GM21447 (cell line): ENCODE measurements at regions not wholly inside any gene's neighbourhood (a gene's known extent, or its start where the extent isn't known, plus 50 kb on each side); places are given as distances from the start of the nearest gene placed in this dataset.
"Not testable (repeated sequence)": the region's sequence is repeated elsewhere in the genome, so short reads cannot be mapped to it uniquely, and the experiment has no call there.

ENCODE experiments used
- ATAC-seq: cut with Tn5 transposase; IDR thresholded peaks from one replicate; pipeline ENCODE4 v1.9.1; 2021; ENCODE audit not compliant: unreplicated experiment

DNA sequence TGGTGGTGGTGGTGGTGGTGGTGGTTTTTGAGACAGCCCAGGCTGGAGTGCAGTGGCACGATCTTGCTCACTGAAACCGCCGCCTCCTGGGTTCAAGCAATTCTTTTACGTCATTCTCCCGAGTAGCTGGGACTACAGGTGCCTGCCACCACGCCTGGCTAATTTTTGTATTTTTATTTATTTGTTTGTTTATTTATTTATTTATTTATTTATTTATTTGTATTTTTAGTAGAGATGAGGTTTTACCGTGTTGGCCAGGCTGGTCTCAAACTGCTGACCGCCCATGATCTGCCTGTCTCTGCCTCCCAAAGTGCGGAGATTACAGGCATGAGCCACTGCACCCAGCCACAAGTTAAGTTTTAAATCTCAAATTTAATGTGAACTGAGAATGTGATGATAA, 126.5 kb downstream of the PCDH18 start:
- ATAC-seq, result not testable (repeated sequence)

DNA sequence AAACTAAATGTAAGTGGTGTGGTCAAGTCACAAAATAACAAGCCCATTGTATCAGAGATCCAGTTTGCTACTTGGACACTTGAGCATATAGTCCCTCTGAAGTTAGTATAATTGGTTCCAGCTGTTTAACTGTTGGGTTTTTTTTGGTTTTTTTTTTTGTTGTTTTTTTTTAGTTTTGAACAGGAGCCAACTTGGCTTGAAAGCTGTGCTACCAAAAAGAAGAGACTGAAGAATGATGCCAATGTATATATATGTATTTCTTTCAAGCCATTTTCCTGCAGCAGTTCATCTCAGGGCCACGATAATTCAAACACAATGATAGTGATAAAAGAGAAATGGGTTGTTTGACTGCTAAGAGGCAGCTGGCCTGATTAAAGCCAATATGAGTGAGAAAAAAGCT, 138.3 kb downstream of the PCDH18 start:
- no peak for ATAC-seq

DNA sequence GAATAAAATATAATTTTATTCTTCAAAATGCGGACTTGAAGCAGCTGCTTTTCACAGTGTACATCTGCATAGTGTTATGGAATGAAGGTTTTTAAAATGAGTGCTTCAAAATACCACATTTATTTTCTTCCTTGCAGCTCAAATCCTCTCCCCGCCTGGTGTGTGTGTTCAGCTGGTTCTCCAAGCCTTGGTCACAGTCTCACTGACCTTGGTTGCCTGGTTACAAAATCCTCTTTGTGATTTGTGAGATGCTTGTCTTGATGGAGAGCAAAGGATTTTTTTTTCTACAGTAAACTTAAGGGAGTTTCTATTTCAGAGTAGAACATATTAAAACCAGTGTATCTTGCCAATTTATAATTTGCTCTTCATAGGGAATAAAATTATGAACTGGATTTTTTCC, 139.2 kb downstream of the PCDH18 start:
- ATAC-seq, result no peak

DNA sequence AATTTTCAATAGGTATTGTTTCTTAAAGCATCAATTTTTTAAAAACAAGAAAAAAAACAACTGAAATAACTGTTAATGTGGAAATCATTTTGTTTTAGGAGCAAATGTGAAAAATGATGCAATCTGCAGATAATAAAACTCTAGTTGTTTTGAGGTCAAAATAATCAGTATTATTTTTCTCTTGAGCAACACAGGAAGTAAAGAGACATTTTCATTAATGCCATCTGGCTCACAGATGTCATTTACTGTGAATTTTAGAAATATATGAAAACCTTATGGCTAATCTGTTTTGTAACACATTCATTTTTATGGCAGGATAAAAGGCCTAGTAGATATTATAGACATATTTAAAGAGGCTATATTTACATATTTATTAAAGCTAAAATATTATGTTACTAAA, 141.6 kb downstream of the PCDH18 start:
- ATAC-seq, result no peak

DNA sequence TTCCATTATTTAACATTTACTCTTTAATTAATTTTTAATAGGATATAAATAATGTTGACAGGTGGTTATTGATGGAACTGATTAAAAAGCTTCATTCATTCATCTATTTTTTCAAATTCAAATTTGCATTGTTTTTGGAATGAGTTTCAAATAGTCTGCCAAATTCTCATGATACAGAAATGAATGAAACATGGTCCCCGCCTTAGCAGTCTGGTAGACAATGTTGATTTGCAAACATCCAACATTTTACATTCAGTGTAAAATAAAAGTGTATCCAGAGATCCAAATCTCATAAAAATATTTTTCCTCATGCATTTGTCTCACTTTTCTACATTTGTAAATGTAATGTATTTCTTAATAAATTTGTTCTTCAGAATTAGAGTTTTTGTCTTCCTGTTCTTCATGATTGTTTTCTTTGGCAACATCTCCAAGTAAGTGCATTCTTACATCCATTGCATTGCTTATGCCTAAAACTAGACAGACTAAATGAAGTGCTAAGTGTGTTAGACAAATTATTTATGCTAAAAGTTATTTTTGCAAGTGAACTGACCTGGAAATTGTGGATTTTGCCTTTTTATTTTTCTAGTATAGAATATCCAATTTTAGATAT, 142.3 kb downstream of the PCDH18 start:
- ATAC-seq, result no peak

DNA sequence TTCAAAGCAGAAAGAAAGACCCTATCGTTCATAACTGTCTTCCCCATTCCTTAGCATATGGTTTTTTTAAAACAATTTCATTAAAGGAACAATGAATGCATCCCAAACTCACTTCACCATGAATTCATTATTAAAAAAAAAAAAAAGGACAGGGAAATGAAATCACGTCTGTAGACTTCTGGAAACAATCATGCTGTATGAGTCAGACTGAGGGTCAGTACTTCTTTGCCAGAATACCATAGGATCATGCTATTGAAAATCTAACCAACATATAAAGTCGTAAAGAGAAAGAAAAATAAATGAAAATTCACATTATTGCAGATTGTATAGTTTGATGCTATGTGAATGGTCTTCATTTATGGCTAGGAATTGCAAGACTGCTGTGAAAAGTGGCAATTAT, 144.4 kb downstream of the PCDH18 start:
- no peak for ATAC-seq

DNA sequence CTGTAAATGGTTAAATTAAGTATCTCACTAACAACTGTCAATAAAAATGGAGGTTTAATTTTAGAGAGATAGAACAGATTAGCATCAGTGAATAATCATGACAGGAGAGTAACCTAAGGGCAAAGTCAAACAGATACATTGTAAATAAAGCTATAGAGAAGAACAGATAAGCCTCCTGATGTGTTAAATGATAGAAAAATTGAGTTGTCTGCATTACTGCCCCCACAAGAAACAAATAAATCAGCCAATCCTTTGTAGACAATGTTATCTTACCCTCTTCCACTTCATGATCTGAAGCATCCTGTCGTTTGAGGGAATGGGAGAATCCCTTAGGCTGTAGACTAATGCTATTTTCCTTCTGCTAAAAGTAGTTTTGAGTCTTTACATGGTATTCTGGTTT, 147.8 kb downstream of the PCDH18 start:
- no peak for ATAC-seq

DNA sequence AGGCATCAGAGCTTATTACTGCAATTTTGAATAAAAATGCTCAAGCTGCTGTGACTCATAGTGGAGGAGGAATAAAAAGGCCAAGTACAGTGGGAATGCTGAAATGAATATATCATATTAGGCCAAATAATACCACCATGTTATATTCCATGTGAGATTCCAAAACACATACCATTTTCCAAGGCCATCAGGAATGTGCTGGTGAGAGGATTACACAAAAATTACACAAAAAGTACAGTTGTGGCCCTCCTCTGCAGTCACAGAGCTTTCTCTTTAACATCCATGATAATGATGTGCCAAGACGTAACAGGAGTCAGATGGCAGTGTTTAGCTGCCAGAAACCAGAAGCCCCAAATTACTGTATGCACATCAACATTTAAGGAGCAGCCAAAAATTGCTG, 153.5 kb downstream of the PCDH18 start:
- ATAC-seq, result no peak

DNA sequence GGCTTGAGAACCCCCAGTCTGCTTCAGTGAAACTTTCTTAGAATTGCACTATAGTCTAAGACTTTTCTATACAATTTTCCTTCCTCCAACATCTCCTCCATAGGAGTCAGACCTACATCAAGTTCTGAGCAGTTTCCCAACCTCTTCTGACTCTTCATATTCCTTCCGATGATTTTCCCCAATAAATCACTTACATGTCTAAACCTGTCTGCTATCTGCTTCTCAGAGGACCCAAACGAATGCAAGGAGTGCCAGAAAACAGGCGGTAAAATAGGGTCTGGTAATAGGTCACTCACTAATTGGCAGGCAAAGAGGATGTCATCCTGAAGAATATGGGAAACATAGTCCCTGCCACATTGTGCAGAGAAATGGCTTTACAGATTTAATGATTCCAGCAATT, 153.9 kb downstream of the PCDH18 start:
- no peak for ATAC-seq

DNA sequence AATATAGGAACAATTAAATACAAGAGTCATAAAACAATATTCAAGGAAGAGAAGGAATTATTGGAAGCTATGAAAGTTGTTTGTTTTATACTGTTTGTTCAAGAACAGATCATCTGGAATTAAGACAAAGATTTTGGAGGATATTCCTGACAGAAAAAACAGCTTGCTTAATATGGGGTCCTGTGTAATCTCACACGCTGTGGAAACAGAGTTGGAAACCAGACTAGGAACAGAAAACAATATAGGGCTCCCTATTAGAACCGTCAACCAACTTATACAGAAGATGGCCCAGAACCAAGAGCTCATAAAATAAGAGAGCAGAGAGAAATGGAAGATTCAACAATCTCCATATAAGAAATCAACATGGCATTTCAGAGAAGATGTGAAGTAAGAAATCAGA, 156.0 kb downstream of the PCDH18 start:
- no peak for ATAC-seq

DNA sequence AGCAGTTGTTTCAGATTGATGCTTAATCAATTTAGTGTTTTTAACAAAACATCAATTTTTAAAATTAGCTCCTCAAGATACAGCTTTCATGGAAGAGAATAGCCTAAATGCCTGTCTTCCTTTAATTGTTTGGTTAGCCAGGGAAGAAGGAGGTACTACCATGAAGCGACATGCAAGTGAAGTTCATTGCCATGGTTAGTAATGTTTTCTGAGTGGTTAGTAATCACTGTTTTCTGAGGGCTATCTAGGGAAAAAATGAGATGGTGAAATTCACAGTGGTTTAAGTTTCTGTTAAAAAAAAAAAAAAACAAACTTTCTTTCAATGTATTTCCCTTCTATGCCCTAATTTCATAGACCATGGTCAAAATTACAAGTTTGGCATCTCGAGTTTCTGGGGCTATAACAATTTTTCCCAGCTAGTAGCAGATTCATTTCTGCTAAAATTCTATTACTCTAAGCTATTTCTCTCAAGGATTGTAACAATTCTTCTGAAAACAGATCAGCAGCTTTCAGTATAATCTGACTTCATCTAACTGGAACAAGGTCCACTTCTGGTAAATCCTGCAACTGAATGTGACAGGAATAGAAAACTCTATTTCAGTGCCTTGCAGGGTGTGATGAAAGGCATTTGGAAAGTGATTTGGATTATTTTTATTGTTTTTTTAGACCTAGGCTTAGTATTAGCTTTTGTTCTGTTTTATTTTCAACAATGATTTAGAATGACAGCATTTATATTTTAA, 157.0 kb downstream of the PCDH18 start:
- no peak for ATAC-seq

DNA sequence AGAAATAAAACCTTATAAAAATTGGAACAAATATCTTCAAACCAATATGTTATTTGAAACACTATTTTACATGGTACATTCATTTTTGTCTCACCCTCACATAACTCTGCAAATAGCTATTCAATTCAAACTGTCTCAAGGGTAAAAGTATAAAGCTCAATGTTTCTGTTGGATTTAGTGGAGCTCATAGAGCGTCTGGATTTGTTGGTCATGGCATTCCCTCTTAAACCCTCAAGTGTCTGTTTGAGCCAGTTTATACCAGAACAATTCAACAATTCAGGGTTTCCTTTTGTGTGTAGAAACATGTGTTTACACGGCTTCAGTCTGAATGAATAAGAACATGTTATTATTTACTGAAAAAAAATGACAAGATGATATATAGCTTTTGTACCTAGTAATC, 161.6 kb downstream of the PCDH18 start:
- ATAC-seq, result no peak

DNA sequence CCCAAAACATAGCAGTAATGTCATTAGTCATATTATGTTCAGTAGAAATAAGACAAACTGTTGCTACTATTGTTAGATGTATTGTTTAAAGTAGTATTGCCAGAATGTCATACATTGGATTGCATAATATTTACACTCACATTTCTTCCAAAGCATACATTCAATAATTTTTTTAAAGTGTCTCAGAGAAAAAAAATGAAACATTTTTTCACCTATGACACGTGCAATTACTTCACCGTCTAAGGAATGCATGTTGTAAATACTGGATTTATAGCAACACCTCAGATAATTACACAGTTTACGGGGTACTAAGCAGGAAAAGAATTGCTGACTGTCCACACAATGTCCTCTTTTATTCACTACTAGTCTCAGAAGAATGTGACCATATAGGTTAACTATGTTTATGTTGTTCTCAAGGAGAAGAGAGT, 162.1 kb downstream of the PCDH18 start:
- no peak for ATAC-seq

DNA sequence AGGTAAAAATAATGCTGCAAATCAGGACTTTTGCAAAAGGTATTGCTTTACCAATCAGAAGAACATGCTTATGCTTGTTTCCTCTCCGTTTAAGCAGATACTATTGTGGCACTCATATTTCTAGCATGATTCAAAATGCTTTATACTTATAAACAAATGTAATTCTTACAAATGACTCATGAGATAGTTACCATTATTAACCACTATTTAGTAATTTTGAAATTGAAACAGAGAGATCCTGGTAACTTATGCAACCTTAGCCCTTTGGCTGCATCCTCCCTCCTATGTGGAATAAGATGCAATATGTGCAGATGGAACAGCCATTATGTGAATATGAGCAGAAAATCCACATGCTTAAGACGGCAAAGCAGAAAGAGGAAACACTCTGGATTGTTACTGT, 164.7 kb downstream of the PCDH18 start:
- ATAC-seq, result no peak

DNA sequence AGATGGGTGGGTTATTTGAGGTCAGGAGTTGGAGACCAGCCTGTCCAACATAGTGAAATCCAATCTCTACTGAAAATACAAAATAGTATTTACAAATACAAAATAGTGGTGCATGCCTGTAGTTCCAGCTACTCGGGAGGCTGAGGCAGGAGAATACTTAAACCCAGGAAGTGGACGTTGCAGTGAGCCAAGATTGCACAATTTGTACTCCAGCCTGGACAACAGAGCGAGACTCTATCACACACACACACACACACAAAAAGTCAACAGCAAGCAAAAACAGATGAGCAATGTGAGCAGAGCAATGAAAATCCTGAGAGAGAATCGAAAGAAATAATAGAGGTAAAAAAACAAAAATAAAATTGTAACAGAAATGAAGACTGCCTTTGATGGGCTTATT, 168.8 kb downstream of the PCDH18 start:
- ATAC-seq, result no peak

DNA sequence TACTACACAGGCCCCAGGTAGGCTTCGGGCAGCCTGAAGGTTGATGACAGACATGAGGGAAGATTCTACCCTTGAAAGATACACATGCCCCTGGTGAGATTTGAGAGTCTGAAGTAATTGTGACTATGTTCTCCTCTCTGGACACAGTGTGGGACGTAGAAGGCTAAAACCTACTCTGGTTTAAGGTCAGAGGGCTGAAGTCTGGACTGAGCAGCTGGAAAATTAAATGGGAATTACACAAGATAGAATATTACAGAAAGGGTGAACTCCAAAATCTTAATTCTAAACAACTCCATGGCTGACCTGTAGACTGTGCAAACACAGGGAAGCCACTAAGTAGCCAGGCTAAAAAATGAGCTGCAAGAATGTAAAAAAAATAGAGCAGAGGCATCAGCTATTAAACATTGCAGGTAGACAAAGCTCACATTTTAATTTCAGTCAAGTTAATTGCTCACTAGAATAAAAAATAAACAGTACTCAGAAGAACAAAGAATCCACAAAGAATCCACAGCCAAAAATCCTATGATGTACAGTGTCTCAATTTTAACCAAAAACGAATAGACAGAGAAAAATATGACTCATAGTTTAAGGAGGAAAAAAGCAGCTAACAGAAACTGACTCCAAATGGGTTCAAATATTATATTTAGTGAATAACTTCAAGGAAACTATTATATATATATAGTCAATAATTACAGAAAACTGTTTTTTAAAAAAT, 170.4 kb downstream of the PCDH18 start:
- no peak for ATAC-seq

DNA sequence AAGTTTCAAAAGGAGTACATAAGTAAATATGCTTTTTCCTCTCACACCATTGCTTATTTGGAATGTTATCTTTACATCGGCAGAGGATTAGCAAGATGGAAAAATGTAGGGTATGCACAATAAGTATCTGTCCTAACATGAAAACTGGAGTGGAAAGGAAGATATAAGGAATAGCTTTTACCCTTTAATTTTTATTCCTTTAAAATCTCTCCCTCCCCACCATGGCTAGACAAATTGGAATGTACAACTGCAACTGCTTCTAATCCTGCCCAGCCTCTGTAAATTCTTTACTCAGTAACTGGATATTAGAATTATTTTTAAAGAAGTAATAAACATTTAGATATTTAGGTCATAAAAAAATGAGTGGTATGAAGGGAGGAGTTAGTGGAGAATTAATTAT, 171.5 kb downstream of the PCDH18 start:
- no peak for ATAC-seq

DNA sequence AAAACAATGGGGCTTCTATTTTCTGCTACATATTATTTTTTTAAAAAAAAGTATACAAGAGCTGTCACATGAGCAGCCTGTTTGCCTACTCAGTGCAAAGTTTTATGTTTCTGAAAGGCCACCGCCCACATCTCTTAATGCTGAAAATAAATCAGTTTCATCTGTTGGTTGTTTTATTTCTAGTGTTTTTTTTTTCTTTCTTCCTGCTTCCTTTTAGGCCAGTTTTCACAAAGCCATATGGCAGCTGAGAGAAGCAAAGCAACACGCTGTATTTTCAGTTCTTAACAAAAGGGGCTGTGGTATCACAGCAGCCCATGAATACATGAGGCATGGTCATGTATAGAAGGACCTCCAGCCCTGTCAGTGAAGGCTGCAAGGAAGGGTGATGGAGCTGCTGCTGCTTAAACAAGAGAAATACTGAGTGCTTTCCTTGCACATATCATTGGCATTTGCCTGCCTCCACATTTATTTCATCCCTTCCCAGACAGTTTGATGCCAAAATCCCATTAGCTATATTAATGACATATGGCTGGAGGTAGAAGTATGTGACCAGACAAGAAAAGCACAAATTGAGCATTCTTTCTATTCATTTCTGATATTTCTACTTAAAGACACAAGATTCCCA, 172.5 kb downstream of the PCDH18 start:
- ATAC-seq, result no peak

DNA sequence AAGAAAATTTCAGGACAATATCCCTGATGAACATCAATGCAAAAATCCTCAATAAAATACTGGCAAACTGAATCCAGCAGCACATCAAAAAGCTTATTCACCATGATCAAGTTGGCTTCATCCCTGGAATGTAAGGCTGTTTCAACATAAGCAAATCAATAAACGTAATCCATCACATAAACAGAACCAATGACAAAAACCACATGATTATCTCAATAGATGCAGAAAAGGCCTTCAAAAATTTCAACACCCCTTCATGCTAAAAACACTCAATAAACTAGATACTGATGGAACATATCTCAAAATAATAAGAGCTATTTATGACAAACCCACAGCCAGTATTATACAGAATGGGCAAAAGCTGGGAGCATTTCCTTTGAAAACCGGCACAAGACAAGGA, 177.7 kb downstream of the PCDH18 start:
- ATAC-seq, result not testable (repeated sequence)

DNA sequence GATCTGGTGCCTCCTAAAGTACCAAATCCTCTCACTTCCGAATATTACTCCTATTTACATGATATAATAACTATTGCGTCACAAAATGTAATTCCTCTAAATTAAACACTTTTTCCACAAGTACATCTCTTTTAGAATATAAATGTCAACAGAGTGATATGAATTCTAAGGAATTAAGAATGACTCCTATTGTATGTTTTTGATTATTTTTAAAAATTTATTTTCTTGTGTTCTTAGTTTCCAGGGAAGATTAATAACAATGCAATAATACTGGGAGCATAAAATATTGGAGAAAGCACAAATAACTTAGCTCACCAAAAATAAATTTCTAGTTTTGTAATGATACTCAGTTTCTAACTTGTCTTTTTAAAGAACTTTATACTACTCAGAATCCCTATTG, 184.9 kb downstream of the PCDH18 start:
- ATAC-seq, result no peak

DNA sequence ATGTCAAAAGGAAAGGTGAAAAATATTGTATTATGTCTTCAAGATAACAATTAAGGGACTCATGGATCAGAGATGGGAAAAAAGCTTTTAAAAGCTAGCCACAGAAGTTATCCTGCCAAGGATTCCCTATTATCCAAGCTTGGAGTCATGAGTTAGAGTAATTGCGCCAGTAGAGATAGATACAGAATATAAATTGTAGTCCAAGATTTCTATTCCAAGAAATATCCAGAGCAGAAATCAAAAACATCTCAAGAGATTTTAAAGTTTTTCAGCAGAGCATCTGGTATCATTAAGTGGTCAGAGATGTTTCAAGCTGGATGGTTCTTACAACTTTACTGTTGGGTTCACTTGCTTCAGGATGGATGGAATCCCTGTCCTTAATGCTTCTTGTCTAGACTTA, 186.7 kb downstream of the PCDH18 start:
- ATAC-seq, result no peak

DNA sequence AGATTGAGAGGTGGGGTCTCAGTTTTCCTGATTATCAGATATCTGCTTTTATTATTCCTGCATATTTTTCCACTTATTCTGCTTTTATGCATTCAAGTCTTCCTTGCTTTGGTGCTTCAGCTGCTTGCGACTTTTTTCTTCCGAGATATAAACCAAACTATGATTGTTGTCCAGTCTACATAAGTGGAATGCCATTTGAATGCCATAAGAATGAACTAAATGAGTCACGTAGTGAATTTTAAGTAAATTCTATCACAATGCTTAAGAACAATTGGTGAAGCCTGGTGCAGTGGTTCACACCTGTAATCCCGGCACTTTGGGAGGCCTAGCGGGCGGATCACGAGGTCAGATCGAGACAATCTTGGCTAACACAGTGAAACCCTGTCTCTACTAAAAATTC, 189.1 kb downstream of the PCDH18 start:
- ATAC-seq, result no peak
